ENCODE measurements at regions not wholly inside any gene's neighbourhood (a gene's known extent, or its start where the extent isn't known, plus 50 kb on each side); places are given as distances from the start of the nearest gene placed in this dataset.

- no peak overlapping the region for H3K4me3 Mint-ChIP-seq
- H3K27me3 Mint-ChIP-seq (ENCODE audit: low read depth in 3 of 3), result no peaks in the 10 kb centered on the region
These were observed 627.0 kb upstream of the SLC39A10 start for GRCh38 chr2:195029804-195030654.

GRCh38 chr2:195027947-195028346, 629.1 kb upstream of the SLC39A10 start:
- H3K27ac Mint-ChIP-seq, result no peak overlapping the region
- H3K36me3 Mint-ChIP-seq, result no peaks in the 10 kb centered on the region
- no peaks in the 10 kb centered on the region for H3K9me3 Mint-ChIP-seq
- DNase-seq, result no peak
- no peaks in the 10 kb centered on the region for H3K27me3 Mint-ChIP-seq (ENCODE audit: low read depth in 3 of 3)
- no peak overlapping the region for H3K4me3 Mint-ChIP-seq
- no peaks in the 10 kb centered on the region for H3K4me1 Mint-ChIP-seq

More at GRCh38 chr2:195029804-195030654, 627.0 kb upstream of the SLC39A10 start:
- Mint-ChIP-seq H3K4me1 (no peaks in the 10 kb centered on the region), H3K36me3 (no peaks in the 10 kb centered on the region), H3K27ac (no peak overlapping the region), H3K9me3 (no peaks in the 10 kb centered on the region)
- DNase-seq, result no peak

DNA sequence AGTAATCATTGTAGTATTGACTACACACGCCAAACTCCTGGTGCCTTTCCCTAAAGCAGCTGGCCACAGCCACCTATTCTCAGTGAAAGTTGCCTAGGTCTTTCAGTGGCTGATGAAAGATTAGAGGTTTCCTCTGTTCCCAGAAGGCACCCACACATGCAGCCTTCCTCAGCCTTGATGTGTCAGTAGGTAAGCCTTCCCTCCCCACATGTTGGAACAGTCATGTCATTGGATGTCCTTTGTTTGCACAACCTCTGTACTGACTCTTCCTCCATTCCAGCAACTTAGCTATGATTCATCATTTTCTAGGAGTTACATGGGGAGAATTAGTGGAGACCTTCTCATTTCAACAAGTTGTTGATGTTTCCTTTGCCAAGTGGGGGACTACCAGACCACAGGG, 630.8 kb upstream of the SLC39A10 start:
- peaks cover 0 to 2% (median 0%) of the 10 kb centered on the region in 3 donors for H3K27me3 Mint-ChIP-seq (ENCODE audit: low read depth in 3 of 3)
- no peak overlapping the region for H3K27ac Mint-ChIP-seq
- no peaks in the 10 kb centered on the region for H3K36me3 Mint-ChIP-seq
- peaks cover 0 to 2% (median 0%) of the 10 kb centered on the region in 6 donors for H3K9me3 Mint-ChIP-seq
- H3K4me3 Mint-ChIP-seq, result no peak overlapping the region
- H3K4me1 Mint-ChIP-seq, result no peaks in the 10 kb centered on the region
- no peak for DNase-seq

DNA sequence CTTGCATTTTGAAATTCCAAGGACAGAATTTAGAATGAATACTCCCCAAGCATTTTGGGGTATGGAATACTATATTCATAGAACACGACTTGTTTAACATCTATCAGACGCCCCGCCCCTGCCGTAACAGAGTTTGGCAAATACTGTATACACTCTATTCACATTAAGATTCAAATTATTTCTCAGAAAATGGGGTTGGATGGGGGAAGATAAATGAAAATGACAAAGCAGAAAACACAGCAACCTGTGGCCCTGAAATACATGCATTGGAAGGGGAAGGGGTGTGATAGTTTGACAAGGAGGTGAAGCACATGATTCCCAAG, 634.6 kb upstream of the SLC39A10 start:
- peaks cover 0 to 2% (median 0%) of the 10 kb centered on the region in 6 donors for H3K9me3 Mint-ChIP-seq

DNA sequence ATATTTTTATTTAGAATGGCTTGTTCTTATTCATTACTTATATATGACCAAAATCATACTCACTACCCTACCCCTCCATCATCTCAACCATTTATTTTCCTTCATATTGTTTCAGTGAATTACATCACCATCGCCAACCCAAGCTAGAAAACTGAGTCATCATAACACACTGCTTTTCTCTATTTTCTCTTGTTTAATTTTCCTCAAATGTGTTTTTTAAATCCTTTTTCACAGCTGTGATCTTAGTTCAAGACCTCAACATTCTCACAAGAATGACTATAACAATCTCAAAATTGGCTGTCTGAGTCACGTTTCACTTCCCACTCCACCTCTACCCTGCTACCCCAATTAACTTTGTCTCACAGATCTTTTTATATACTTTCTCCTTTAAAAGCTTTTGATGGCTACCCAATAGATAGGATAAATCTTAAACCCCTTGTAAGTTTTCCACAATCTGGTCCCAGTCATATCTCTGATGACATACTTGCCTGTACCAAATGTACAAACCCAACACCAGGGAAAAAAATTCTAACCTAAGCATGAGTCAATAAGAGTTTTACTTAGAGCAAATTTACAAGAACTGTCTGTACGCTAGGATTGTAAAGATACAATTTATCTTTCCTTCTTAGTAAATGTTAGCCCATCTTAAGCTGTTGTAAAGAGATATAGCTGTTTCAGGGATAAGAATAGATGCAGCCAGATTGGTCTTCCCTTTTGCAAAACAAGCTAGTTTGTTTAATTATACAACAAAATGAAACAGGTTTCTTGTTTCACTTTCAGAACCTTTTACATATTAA, 635.1 kb upstream of the SLC39A10 start:
- Mint-ChIP-seq H3K27me3 (ENCODE audit: low read depth in 3 of 3) (peaks cover 0 to 4% (median 0%) of the 10 kb centered on the region in 3 donors), H3K4me3 (no peak overlapping the region), H3K4me1 (no peaks in the 10 kb centered on the region), H3K9me3 (peaks cover 0 to 2% (median 0%) of the 10 kb centered on the region in 6 donors), H3K27ac (no peak overlapping the region), H3K36me3 (no peaks in the 10 kb centered on the region)
- no peak for DNase-seq

More for the DNA sequence above, 634.6 kb upstream of the SLC39A10 start:
- no peak overlapping the region for H3K27ac Mint-ChIP-seq
- DNase-seq, result no peak
- no peaks in the 10 kb centered on the region for H3K4me1 Mint-ChIP-seq
- peaks cover 0 to 4% (median 0%) of the 10 kb centered on the region in 3 donors for H3K27me3 Mint-ChIP-seq (ENCODE audit: low read depth in 3 of 3)
- H3K36me3 Mint-ChIP-seq, result no peaks in the 10 kb centered on the region
- no peak overlapping the region for H3K4me3 Mint-ChIP-seq

DNA sequence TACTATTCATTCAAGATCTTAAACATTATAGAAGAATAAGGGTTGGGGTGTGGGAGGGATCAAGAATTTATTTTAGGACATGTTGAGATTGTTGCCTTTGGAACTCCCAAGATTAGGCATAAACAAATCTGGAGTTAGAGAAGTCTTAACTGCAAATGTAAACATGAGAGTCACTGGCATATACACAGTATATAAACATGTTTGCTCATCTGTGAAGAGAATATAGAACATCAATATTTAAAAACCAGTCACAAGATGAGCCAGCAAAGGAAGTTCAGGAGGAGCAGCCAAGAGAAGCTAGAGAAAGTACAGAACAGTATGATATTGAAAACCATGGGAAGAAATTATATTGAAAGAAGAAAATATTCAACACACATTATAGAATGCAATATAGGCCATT, 638.6 kb upstream of the SLC39A10 start:
- Mint-ChIP-seq H3K27me3 (ENCODE audit: low read depth in 3 of 3) (peaks cover 0 to 4% (median 0%) of the 10 kb centered on the region in 3 donors), H3K4me1 (no peaks in the 10 kb centered on the region), H3K4me3 (no peak overlapping the region), H3K9me3 (peaks cover 0 to 2% (median 0%) of the 10 kb centered on the region in 6 donors), H3K36me3 (no peaks in the 10 kb centered on the region), H3K27ac (no peak overlapping the region)
- no peak for DNase-seq

DNA sequence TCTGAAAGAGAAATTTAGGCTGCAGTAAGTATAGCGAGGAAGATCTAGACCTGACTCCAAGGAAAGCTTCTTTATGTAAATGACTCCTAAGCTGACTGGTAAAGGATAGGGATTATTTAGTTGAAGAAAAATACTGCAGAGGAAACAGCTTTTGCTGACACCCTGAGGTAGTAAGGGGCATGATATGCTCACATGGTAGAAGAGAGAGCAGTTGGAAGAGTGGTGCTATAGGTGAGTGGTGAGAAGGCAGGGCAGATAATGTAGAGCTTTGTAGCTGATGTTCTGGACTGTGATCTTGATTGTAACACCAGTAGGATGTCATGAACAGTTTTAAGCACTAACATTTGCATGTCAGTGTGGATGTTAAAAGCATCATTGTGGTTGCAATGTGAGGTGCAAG, 639.1 kb upstream of the SLC39A10 start:
- no peaks in the 10 kb centered on the region for H3K36me3 Mint-ChIP-seq
- H3K9me3 Mint-ChIP-seq, result peaks cover 0 to 2% (median 0%) of the 10 kb centered on the region in 6 donors
- no peak for DNase-seq
- no peak overlapping the region for H3K27ac Mint-ChIP-seq
- H3K27me3 Mint-ChIP-seq (ENCODE audit: low read depth in 3 of 3), result peaks cover 0 to 4% (median 2%) of the 10 kb centered on the region in 3 donors
- H3K4me3 Mint-ChIP-seq, result no peak overlapping the region
- H3K4me1 Mint-ChIP-seq, result no peaks in the 10 kb centered on the region

- H3K36me3 Mint-ChIP-seq, result no peaks in the 10 kb centered on the region
- H3K9me3 Mint-ChIP-seq, result peaks cover 0 to 1% (median 0%) of the 10 kb centered on the region in 6 donors
- no peak overlapping the region for H3K27ac Mint-ChIP-seq
- DNase-seq, result no peak
- H3K27me3 Mint-ChIP-seq (ENCODE audit: low read depth in 3 of 3), result peaks cover 0 to 2% (median 2%) of the 10 kb centered on the region in 3 donors
- no peaks in the 10 kb centered on the region for H3K4me1 Mint-ChIP-seq
- no peak overlapping the region for H3K4me3 Mint-ChIP-seq
These were observed 640.2 kb upstream of the SLC39A10 start for GRCh38 chr2:195016841-195017240.

- Mint-ChIP-seq H3K27me3 (ENCODE audit: low read depth in 3 of 3) (peaks cover 0 to 5% (median 0%) of the 10 kb centered on the region in 3 donors), H3K4me1 (no peaks in the 10 kb centered on the region), H3K9me3 (peaks cover 0 to 3% (median 0%) of the 10 kb centered on the region in 6 donors), H3K27ac (no peak overlapping the region), H3K4me3 (no peak overlapping the region), H3K36me3 (no peaks in the 10 kb centered on the region)
- no peak for DNase-seq
These were observed 647.8 kb upstream of the SLC39A10 start for GRCh38 chr2:195009202-195009601.

DNA sequence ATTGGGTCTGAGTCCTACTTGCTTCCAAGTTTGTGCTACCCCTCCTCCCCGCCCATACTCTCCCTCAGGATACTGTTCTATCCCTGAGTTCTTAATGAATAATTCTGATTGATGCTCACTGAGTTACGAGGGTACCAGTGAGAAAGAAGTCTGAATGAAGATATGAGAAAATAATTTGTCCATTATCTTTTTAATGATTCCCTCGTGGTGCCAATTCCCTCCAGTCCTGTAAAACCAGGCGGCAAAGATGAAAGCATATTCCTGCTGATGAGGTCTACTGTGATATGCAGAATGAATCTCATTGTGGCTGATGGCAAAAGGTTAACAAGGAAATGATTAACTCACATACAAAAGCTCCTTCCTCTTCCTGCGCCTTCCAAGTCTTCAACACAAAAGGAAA, 650.2 kb upstream of the SLC39A10 start:
- H3K27me3 Mint-ChIP-seq (ENCODE audit: low read depth in 3 of 3), result peaks cover 0 to 3% (median 0%) of the 10 kb centered on the region in 3 donors
- no peak overlapping the region for H3K4me3 Mint-ChIP-seq
- H3K4me1 Mint-ChIP-seq, result no peaks in the 10 kb centered on the region
- no peaks in the 10 kb centered on the region for H3K36me3 Mint-ChIP-seq
- DNase-seq, result no peak
- no peak overlapping the region for H3K27ac Mint-ChIP-seq
- H3K9me3 Mint-ChIP-seq, result peaks cover 0 to 8% (median 0%) of the 10 kb centered on the region in 6 donors

DNA sequence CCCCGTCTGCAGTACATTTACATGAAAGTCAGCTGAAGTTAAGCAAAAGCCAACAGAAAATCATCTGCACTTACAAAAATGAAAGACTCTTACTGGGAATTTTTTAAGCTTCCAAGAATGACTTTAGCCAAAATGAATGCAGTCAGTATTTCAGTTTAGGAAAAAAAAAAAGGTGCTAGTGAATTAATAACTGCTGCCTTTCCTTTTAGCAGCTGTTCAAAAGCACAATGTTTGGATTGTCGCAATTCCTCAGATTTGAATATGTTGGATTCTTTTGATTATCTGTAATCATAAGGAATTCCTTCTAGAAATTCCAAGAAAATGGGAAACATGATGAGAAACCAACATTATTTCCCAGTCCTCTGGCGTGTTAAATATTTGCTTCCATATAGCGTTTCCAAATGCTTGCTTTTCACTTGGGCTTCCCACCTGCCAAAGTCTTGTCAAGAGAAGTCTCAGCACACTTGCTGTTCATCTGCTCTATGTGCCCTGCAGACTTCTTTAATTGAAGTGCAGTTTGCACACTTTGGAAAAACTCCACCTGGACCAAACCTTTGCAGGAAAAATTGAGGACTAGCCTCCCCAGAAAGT, 653.0 kb upstream of the SLC39A10 start:
- H3K4me1 Mint-ChIP-seq, result no peaks in the 10 kb centered on the region
- DNase-seq, result no peak
- no peak overlapping the region for H3K27ac Mint-ChIP-seq
- H3K36me3 Mint-ChIP-seq, result no peaks in the 10 kb centered on the region
- peaks cover 0 to 3% (median 0%) of the 10 kb centered on the region in 3 donors for H3K27me3 Mint-ChIP-seq (ENCODE audit: low read depth in 3 of 3)
- peaks cover 0 to 7% (median 0%) of the 10 kb centered on the region in 6 donors for H3K9me3 Mint-ChIP-seq
- no peak overlapping the region for H3K4me3 Mint-ChIP-seq

- H3K4me1 Mint-ChIP-seq, result no peaks in the 10 kb centered on the region
- no peak for DNase-seq
- H3K9me3 Mint-ChIP-seq, result peaks cover 0 to 7% (median 0%) of the 10 kb centered on the region in 6 donors
- H3K4me3 Mint-ChIP-seq, result no peak overlapping the region
- H3K36me3 Mint-ChIP-seq, result no peaks in the 10 kb centered on the region
- no peak overlapping the region for H3K27ac Mint-ChIP-seq
- peaks cover 0 to 3% (median 0%) of the 10 kb centered on the region in 3 donors for H3K27me3 Mint-ChIP-seq (ENCODE audit: low read depth in 3 of 3)
These were observed 655.1 kb upstream of the SLC39A10 start for GRCh38 chr2:195001924-195002323.

DNA sequence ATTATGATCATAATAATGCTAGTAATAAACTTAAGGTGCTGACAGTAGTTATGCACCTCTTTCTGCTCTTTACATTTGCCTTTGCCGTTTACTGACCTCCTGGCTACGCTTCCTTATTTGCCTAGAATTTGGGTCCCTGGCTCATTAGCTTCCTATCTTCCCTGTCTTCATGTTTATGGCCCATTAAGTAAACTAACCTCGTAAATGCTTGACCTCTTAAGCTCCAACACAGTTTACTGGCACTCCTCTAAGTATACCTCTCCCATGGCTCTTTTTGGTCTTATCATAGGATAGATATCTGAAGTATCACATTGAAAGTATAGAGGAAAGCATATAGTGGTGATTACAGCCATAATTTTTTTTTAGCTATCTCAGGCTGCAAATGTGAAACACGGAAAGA, 657.3 kb upstream of the SLC39A10 start:
- Mint-ChIP-seq H3K27me3 (ENCODE audit: low read depth in 3 of 3) (peaks cover 0 to under 1% (median 0%) of the 10 kb centered on the region in 3 donors), H3K4me3 (no peak overlapping the region), H3K36me3 (no peaks in the 10 kb centered on the region), H3K9me3 (peaks cover 0 to 5% (median 0%) of the 10 kb centered on the region in 6 donors), H3K27ac (no peak overlapping the region), H3K4me1 (no peaks in the 10 kb centered on the region)
- DNase-seq, result no peak

- no peak for DNase-seq
- no peaks in the 10 kb centered on the region for H3K4me1 Mint-ChIP-seq
- H3K27me3 Mint-ChIP-seq (ENCODE audit: low read depth in 3 of 3), result peaks cover 0 to 1% (median 0%) of the 10 kb centered on the region in 3 donors
- H3K36me3 Mint-ChIP-seq, result no peaks in the 10 kb centered on the region
- no peaks in the 10 kb centered on the region for H3K9me3 Mint-ChIP-seq
- H3K27ac Mint-ChIP-seq, result no peak overlapping the region
- H3K4me3 Mint-ChIP-seq, result no peak overlapping the region
These were observed 664.4 kb upstream of the SLC39A10 start for GRCh38 chr2:194992648-194993047.

All from immature natural killer cell (primary cell).